ENCODE measurements at regions not wholly inside any gene's neighbourhood (a gene's known extent, or its start where the extent isn't known, plus 50 kb on each side); places are given as distances from the start of the nearest gene placed in this dataset.
A peak's percentile ranks its signal among the peaks of the same experiment; 100 is the strongest.
"Not testable (repeated sequence)": the region's sequence is repeated elsewhere in the genome, so short reads cannot be mapped to it uniquely, and the experiment has no call there.

GRCh38 chr4:18611026-18611425, 589.5 kb upstream of the LCORL start:
- no peak overlapping the region for H3K27ac ChIP-seq (ENCODE audit: low read depth, low read length)
- H2AFZ ChIP-seq (ENCODE audit: low read depth, low read length, severe bottlenecking): no peak overlapping the region
- no peaks in the 10 kb centered on the region for H3F3A ChIP-seq (ENCODE audit: insufficient read depth)
- H3K9me2 ChIP-seq (replicated peaks; ENCODE audit: insufficient read depth, low read length): no peaks in the 10 kb centered on the region
- no peak overlapping the region for H3K9ac ChIP-seq (ENCODE audit: low read length)
- H4K20me1 ChIP-seq (ENCODE audit: low read depth, low read length): no peaks in the 10 kb centered on the region
- no peaks in the 10 kb centered on the region for H3K36me3 ChIP-seq (ENCODE audit: low read length)
- H3K79me2 ChIP-seq (ENCODE audit: insufficient read depth, low read length): no peaks in the 10 kb centered on the region
- H3K4me2 ChIP-seq (ENCODE audit: low read depth, low read length, poor library complexity, severe bottlenecking): no peak overlapping the region
- no peak overlapping the region for H3K4me3 ChIP-seq (ENCODE audit: insufficient read depth, low read length, poor library complexity, severe bottlenecking)
- H3K9me3 ChIP-seq (ENCODE audit: insufficient read depth, low read length): no peaks in the 10 kb centered on the region
- TF ChIP-seq EZH2phosphoT487 (conservative IDR thresholded peaks at IDR 0.05; ENCODE audit: low read length) (no peak), CTCF (IDR thresholded peaks at IDR 0.05; ENCODE audit: insufficient read depth, low read length, poor library complexity, severe bottlenecking) (no peak)
- no peaks in the 10 kb centered on the region for H3K27me3 ChIP-seq (ENCODE audit: low read length)

- H3K27me3 ChIP-seq (ENCODE audit: low read length): no peaks in the 10 kb centered on the region
- no peaks in the 10 kb centered on the region for H4K20me1 ChIP-seq (ENCODE audit: low read depth, low read length)
- H3F3A ChIP-seq (ENCODE audit: insufficient read depth): no peaks in the 10 kb centered on the region
- no peak overlapping the region for H3K27ac ChIP-seq (ENCODE audit: low read depth, low read length)
- no peaks in the 10 kb centered on the region for H3K36me3 ChIP-seq (ENCODE audit: low read length)
- H2AFZ ChIP-seq (ENCODE audit: low read depth, low read length, severe bottlenecking): no peak overlapping the region
- TF ChIP-seq EZH2phosphoT487 (conservative IDR thresholded peaks at IDR 0.05; ENCODE audit: low read length): no peak
- TF ChIP-seq CTCF (IDR thresholded peaks at IDR 0.05; ENCODE audit: insufficient read depth, low read length, poor library complexity, severe bottlenecking): no peak
- H3K4me3 ChIP-seq (ENCODE audit: insufficient read depth, low read length, poor library complexity, severe bottlenecking): no peak overlapping the region
- H3K79me2 ChIP-seq (ENCODE audit: insufficient read depth, low read length): no peaks in the 10 kb centered on the region
- H3K4me2 ChIP-seq (ENCODE audit: low read depth, low read length, poor library complexity, severe bottlenecking): no peak overlapping the region
- H3K9me3 ChIP-seq (ENCODE audit: insufficient read depth, low read length): no peaks in the 10 kb centered on the region
- no peaks in the 10 kb centered on the region for H3K9me2 ChIP-seq (replicated peaks; ENCODE audit: insufficient read depth, low read length)
- H3K9ac ChIP-seq (ENCODE audit: low read length): no peak overlapping the region
Observed at GRCh38 chr4:18608908-18609533, 587.5 kb upstream of the LCORL start.

- H2AFZ ChIP-seq (ENCODE audit: low read depth, low read length, severe bottlenecking); H3K79me2 ChIP-seq (ENCODE audit: insufficient read depth, low read length); H3K9me3 ChIP-seq (ENCODE audit: insufficient read depth, low read length); H3K27ac ChIP-seq (ENCODE audit: low read depth, low read length); H3F3A ChIP-seq (ENCODE audit: insufficient read depth); H3K27me3 ChIP-seq (ENCODE audit: low read length); H3K9me2 ChIP-seq (replicated peaks; ENCODE audit: insufficient read depth, low read length); H4K20me1 ChIP-seq (ENCODE audit: low read depth, low read length); H3K9ac ChIP-seq (ENCODE audit: low read length); H3K36me3 ChIP-seq (ENCODE audit: low read length); H3K4me3 ChIP-seq (ENCODE audit: insufficient read depth, low read length, poor library complexity, severe bottlenecking); H3K4me2 ChIP-seq (ENCODE audit: low read depth, low read length, poor library complexity, severe bottlenecking): not testable (repeated sequence)
Observed at GRCh38 chr4:18602610-18603009, 581.1 kb upstream of the LCORL start.

- no peaks in the 10 kb centered on the region for H3K36me3 ChIP-seq (ENCODE audit: low read length)
- no peaks in the 10 kb centered on the region for H3K9me3 ChIP-seq (ENCODE audit: insufficient read depth, low read length)
- TF ChIP-seq CTCF (IDR thresholded peaks at IDR 0.05; ENCODE audit: insufficient read depth, low read length, poor library complexity, severe bottlenecking): peak; percentile 81
- no peak for TF ChIP-seq EZH2phosphoT487 (conservative IDR thresholded peaks at IDR 0.05; ENCODE audit: low read length)
- no peak overlapping the region for H3K9ac ChIP-seq (ENCODE audit: low read length)
- no peaks in the 10 kb centered on the region for H3K79me2 ChIP-seq (ENCODE audit: insufficient read depth, low read length)
- H2AFZ ChIP-seq (ENCODE audit: low read depth, low read length, severe bottlenecking): no peak overlapping the region
- no peak overlapping the region for H3K4me2 ChIP-seq (ENCODE audit: low read depth, low read length, poor library complexity, severe bottlenecking)
- no peaks in the 10 kb centered on the region for H3K27me3 ChIP-seq (ENCODE audit: low read length)
- no peaks in the 10 kb centered on the region for H3F3A ChIP-seq (ENCODE audit: insufficient read depth)
- no peak overlapping the region for H3K4me3 ChIP-seq (ENCODE audit: insufficient read depth, low read length, poor library complexity, severe bottlenecking)
- no peaks in the 10 kb centered on the region for H4K20me1 ChIP-seq (ENCODE audit: low read depth, low read length)
- H3K9me2 ChIP-seq (replicated peaks; ENCODE audit: insufficient read depth, low read length): no peaks in the 10 kb centered on the region
- H3K27ac ChIP-seq (ENCODE audit: low read depth, low read length): no peak overlapping the region
Observed at GRCh38 chr4:18593297-18594002, 571.9 kb upstream of the LCORL start.

Data from SU-DHL-6 (cell line).